ENCODE measurements at regions not wholly inside any gene's neighbourhood (a gene's known extent, or its start where the extent isn't known, plus 50 kb on each side); places are given as distances from the start of the nearest gene placed in this dataset.

DNA sequence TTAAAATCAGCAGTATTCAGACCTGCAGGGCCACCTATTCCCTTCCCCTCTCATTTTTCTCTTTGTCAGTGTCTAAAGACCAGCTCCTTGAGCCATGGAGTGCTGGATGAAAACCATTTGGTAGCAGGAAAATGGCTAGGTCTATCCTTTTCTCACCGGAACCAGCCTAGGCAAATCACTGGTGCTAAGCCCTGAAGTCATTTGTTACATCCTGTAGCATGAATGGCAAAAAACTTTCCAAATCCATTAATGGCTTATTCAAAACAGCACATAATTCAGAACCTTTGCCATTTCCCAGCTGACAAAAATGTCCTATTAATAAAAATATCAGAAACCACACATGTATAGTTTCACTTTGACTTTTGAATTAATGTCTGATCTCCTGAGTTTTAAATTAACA, 209.5 kb upstream of the E2F8 start:
- TF ChIP-seq CTCF (IDR thresholded peaks at IDR 0.05) = no peak
- TF ChIP-seq POLR2A (IDR thresholded peaks at IDR 0.05) = no peak

Data from esophagus squamous epithelium (tissue), 4 donors.